ENCODE measurements at regions not wholly inside any gene's neighbourhood (a gene's known extent, or its start where the extent isn't known, plus 50 kb on each side); places are given as distances from the start of the nearest gene placed in this dataset.

DNA sequence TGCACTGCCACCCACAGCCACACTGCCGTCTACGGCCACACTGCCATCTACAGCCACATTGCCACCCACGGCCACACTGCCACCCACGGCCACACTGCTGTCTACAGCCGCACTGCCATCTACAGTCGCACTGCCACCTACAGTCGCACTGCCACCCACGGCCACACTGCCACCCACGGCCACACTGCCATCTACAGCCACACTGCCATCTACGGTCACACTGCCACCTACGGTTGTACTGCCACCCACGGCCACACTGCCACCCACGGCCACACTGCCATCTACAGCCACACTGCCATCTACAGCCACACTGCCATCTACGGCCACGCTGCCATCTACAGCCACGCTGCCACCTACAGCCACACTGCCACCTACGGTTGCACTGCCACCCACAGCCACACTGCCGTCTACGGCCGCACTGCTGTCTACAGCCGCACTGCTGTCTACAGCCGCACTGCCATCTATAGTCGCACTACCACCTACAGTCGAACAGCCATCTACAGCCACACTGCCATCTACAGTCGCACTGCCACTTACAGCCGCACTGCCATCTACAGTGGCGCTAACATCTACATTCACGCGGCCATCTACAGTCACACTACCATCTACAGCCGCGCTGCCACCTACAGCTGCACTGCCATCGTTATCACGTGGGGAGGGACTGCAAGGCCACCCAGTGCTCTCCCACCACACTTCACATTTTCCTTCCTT is 154.6 kb upstream of the AFDN start (continued):
- TF ChIP-seq, protein P1, sequence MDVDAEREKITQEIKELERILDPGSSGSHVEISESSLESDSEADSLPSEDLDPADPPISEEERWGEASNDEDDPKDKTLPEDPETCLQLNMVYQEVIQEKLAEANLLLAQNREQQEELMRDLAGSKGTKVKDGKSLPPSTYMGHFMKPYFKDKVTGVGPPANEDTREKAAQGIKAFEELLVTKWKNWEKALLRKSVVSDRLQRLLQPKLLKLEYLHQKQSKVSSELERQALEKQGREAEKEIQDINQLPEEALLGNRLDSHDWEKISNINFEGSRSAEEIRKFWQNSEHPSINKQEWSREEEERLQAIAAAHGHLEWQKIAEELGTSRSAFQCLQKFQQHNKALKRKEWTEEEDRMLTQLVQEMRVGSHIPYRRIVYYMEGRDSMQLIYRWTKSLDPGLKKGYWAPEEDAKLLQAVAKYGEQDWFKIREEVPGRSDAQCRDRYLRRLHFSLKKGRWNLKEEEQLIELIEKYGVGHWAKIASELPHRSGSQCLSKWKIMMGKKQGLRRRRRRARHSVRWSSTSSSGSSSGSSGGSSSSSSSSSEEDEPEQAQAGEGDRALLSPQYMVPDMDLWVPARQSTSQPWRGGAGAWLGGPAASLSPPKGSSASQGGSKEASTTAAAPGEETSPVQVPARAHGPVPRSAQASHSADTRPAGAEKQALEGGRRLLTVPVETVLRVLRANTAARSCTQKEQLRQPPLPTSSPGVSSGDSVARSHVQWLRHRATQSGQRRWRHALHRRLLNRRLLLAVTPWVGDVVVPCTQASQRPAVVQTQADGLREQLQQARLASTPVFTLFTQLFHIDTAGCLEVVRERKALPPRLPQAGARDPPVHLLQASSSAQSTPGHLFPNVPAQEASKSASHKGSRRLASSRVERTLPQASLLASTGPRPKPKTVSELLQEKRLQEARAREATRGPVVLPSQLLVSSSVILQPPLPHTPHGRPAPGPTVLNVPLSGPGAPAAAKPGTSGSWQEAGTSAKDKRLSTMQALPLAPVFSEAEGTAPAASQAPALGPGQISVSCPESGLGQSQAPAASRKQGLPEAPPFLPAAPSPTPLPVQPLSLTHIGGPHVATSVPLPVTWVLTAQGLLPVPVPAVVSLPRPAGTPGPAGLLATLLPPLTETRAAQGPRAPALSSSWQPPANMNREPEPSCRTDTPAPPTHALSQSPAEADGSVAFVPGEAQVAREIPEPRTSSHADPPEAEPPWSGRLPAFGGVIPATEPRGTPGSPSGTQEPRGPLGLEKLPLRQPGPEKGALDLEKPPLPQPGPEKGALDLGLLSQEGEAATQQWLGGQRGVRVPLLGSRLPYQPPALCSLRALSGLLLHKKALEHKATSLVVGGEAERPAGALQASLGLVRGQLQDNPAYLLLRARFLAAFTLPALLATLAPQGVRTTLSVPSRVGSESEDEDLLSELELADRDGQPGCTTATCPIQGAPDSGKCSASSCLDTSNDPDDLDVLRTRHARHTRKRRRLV (CRISPR knock-in tag; IDR thresholded peaks at IDR 0.05): 0 out of 2 replicates have a peak, but pooled peaks have one; percentile 25
- TF ChIP-seq, protein P2, sequence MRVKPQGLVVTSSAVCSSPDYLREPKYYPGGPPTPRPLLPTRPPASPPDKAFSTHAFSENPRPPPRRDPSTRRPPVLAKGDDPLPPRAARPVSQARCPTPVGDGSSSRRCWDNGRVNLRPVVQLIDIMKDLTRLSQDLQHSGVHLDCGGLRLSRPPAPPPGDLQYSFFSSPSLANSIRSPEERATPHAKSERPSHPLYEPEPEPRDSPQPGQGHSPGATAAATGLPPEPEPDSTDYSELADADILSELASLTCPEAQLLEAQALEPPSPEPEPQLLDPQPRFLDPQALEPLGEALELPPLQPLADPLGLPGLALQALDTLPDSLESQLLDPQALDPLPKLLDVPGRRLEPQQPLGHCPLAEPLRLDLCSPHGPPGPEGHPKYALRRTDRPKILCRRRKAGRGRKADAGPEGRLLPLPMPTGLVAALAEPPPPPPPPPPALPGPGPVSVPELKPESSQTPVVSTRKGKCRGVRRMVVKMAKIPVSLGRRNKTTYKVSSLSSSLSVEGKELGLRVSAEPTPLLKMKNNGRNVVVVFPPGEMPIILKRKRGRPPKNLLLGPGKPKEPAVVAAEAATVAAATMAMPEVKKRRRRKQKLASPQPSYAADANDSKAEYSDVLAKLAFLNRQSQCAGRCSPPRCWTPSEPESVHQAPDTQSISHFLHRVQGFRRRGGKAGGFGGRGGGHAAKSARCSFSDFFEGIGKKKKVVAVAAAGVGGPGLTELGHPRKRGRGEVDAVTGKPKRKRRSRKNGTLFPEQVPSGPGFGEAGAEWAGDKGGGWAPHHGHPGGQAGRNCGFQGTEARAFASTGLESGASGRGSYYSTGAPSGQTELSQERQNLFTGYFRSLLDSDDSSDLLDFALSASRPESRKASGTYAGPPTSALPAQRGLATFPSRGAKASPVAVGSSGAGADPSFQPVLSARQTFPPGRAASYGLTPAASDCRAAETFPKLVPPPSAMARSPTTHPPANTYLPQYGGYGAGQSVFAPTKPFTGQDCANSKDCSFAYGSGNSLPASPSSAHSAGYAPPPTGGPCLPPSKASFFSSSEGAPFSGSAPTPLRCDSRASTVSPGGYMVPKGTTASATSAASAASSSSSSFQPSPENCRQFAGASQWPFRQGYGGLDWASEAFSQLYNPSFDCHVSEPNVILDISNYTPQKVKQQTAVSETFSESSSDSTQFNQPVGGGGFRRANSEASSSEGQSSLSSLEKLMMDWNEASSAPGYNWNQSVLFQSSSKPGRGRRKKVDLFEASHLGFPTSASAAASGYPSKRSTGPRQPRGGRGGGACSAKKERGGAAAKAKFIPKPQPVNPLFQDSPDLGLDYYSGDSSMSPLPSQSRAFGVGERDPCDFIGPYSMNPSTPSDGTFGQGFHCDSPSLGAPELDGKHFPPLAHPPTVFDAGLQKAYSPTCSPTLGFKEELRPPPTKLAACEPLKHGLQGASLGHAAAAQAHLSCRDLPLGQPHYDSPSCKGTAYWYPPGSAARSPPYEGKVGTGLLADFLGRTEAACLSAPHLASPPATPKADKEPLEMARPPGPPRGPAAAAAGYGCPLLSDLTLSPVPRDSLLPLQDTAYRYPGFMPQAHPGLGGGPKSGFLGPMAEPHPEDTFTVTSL (CRISPR knock-in tag; IDR thresholded peaks at IDR 0.05; ENCODE audit: borderline replicate concordance): no peak; the same call in 1 of the 2 replicates
- TF ChIP-seq ZMYM3 (CRISPR knock-in tag; IDR thresholded peaks at IDR 0.05) (peak; percentile 13; the same call in 1 of the 2 replicates), FOXC1 (CRISPR knock-in tag; IDR thresholded peaks at IDR 0.05; ENCODE audit: borderline replicate concordance) (peak; percentile 3; the same call in 1 of the 2 replicates), ZNF567 (CRISPR knock-in tag; IDR thresholded peaks at IDR 0.05; ENCODE audit: borderline replicate concordance) (peak; percentile 94; the same call in 1 of the 2 replicates), ZNF788 (CRISPR knock-in tag; IDR thresholded peaks at IDR 0.05; ENCODE audit: borderline replicate concordance) (peak; percentile 43), ARHGAP35 (CRISPR knock-in tag; IDR thresholded peaks at IDR 0.05; ENCODE audit: borderline replicate concordance) (peak; percentile 53; the same call in 1 of the 2 replicates), ZNF317 (CRISPR knock-in tag; IDR thresholded peaks at IDR 0.05) (peak; percentile 30; the same call in 1 of the 2 replicates), IKZF1 (IDR thresholded peaks at IDR 0.05) (no peak), U2AF2 (IDR thresholded peaks at IDR 0.05; ENCODE audit: low read depth, low read length) (no peak), MTA1 (CRISPR knock-in tag; IDR thresholded peaks at IDR 0.05; ENCODE audit: borderline replicate concordance) (peak; percentile 52; the same call in 1 of the 2 replicates)
- TF ChIP-seq, protein P3, sequence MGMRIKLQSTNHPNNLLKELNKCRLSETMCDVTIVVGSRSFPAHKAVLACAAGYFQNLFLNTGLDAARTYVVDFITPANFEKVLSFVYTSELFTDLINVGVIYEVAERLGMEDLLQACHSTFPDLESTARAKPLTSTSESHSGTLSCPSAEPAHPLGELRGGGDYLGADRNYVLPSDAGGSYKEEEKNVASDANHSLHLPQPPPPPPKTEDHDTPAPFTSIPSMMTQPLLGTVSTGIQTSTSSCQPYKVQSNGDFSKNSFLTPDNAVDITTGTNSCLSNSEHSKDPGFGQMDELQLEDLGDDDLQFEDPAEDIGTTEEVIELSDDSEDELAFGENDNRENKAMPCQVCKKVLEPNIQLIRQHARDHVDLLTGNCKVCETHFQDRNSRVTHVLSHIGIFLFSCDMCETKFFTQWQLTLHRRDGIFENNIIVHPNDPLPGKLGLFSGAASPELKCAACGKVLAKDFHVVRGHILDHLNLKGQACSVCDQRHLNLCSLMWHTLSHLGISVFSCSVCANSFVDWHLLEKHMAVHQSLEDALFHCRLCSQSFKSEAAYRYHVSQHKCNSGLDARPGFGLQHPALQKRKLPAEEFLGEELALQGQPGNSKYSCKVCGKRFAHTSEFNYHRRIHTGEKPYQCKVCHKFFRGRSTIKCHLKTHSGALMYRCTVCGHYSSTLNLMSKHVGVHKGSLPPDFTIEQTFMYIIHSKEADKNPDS (CRISPR knock-in tag; IDR thresholded peaks at IDR 0.05): no peak
- TF ChIP-seq, protein P4, sequence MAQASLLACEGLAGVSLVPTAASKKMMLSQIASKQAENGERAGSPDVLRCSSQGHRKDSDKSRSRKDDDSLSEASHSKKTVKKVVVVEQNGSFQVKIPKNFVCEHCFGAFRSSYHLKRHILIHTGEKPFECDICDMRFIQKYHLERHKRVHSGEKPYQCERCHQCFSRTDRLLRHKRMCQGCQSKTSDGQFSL (CRISPR knock-in tag; IDR thresholded peaks at IDR 0.05): no peak
- TF ChIP-seq, protein P5, sequence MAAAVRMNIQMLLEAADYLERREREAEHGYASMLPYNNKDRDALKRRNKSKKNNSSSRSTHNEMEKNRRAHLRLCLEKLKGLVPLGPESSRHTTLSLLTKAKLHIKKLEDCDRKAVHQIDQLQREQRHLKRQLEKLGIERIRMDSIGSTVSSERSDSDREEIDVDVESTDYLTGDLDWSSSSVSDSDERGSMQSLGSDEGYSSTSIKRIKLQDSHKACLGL (CRISPR knock-in tag; IDR thresholded peaks at IDR 0.05): no peak
